ENCODE measurements at regions not wholly inside any gene's neighbourhood (a gene's known extent, or its start where the extent isn't known, plus 50 kb on each side); places are given as distances from the start of the nearest gene placed in this dataset.

GRCh38 chr5:165956854-165957253 is 2334.6 kb upstream of the WWC1 start:
- Mint-ChIP-seq H3K36me3 (no peaks in the 10 kb centered on the region), H3K27me3 (no peaks in the 10 kb centered on the region), H3K9me3 (peaks cover 5% of the 10 kb centered on the region), H3K4me1 (no peaks in the 10 kb centered on the region), H3K27ac (no peak overlapping the region), H3K4me3 (no peak overlapping the region)
- ATAC-seq: no peak

- no peak for ATAC-seq
- no peak overlapping the region for H3K4me3 Mint-ChIP-seq
- H3K4me1 Mint-ChIP-seq: no peaks in the 10 kb centered on the region
Measured at GRCh38 chr5:165981671-165982070, 2309.8 kb upstream of the WWC1 start.

GRCh38 chr5:165996201-165996875 is 2295.1 kb upstream of the WWC1 start:
- no peak for ATAC-seq
- H3K27me3 Mint-ChIP-seq: no peaks in the 10 kb centered on the region
- H3K36me3 Mint-ChIP-seq: no peaks in the 10 kb centered on the region
- H3K9me3 Mint-ChIP-seq: peaks cover 7% of the 10 kb centered on the region
- no peak overlapping the region for H3K27ac Mint-ChIP-seq
- H3K4me1 Mint-ChIP-seq: no peaks in the 10 kb centered on the region
- no peak overlapping the region for H3K4me3 Mint-ChIP-seq

More at GRCh38 chr5:165981671-165982070, 2309.8 kb upstream of the WWC1 start:
- Mint-ChIP-seq H3K36me3 (no peaks in the 10 kb centered on the region), H3K27ac (no peak overlapping the region), H3K27me3 (no peaks in the 10 kb centered on the region), H3K9me3 (peaks cover 6% of the 10 kb centered on the region)

- Mint-ChIP-seq H3K9me3 (no peaks in the 10 kb centered on the region), H3K4me1 (no peaks in the 10 kb centered on the region), H3K36me3 (no peaks in the 10 kb centered on the region), H3K4me3 (no peak overlapping the region), H3K27ac (no peak overlapping the region), H3K27me3 (no peaks in the 10 kb centered on the region)
- no peak for ATAC-seq
Measured at GRCh38 chr5:165999693-166000320, 2291.6 kb upstream of the WWC1 start.

- Mint-ChIP-seq H3K36me3 (no peaks in the 10 kb centered on the region), H3K27me3 (no peaks in the 10 kb centered on the region), H3K4me3 (no peak overlapping the region), H3K27ac (no peak overlapping the region), H3K4me1 (no peaks in the 10 kb centered on the region), H3K9me3 (no peaks in the 10 kb centered on the region)
- no peak for ATAC-seq
Measured at GRCh38 chr5:166004006-166004405, 2287.4 kb upstream of the WWC1 start.

GRCh38 chr5:166013415-166013814 is 2278.0 kb upstream of the WWC1 start:
- Mint-ChIP-seq H3K9me3 (peaks cover 3% of the 10 kb centered on the region), H3K4me1 (no peaks in the 10 kb centered on the region), H3K4me3 (no peak overlapping the region), H3K27ac (no peak overlapping the region), H3K27me3 (no peaks in the 10 kb centered on the region), H3K36me3 (no peaks in the 10 kb centered on the region)
- ATAC-seq: no peak

GRCh38 chr5:166014256-166014655 is 2277.2 kb upstream of the WWC1 start:
- Mint-ChIP-seq H3K36me3 (no peaks in the 10 kb centered on the region), H3K4me3 (no peak overlapping the region), H3K9me3 (peaks cover 3% of the 10 kb centered on the region), H3K27me3 (no peaks in the 10 kb centered on the region), H3K4me1 (no peaks in the 10 kb centered on the region), H3K27ac (no peak overlapping the region)
- no peak for ATAC-seq

GRCh38 chr5:166018716-166019115 is 2272.7 kb upstream of the WWC1 start:
- ATAC-seq: no peak
- Mint-ChIP-seq H3K27ac (no peak overlapping the region), H3K9me3 (peaks cover 10% of the 10 kb centered on the region), H3K36me3 (no peaks in the 10 kb centered on the region), H3K27me3 (no peaks in the 10 kb centered on the region), H3K4me1 (no peaks in the 10 kb centered on the region), H3K4me3 (no peak overlapping the region)

- peaks cover 7% of the 10 kb centered on the region for H3K9me3 Mint-ChIP-seq
- no peak for ATAC-seq
- no peaks in the 10 kb centered on the region for H3K4me1 Mint-ChIP-seq
- H3K27ac Mint-ChIP-seq: no peak overlapping the region
- no peak overlapping the region for H3K4me3 Mint-ChIP-seq
- H3K36me3 Mint-ChIP-seq: no peaks in the 10 kb centered on the region
- H3K27me3 Mint-ChIP-seq: no peaks in the 10 kb centered on the region
Measured at GRCh38 chr5:166022065-166022464, 2269.4 kb upstream of the WWC1 start.

- Mint-ChIP-seq H3K9me3 (peaks cover 7% of the 10 kb centered on the region), H3K4me3 (no peak overlapping the region), H3K27ac (no peak overlapping the region), H3K27me3 (no peaks in the 10 kb centered on the region), H3K4me1 (no peaks in the 10 kb centered on the region), H3K36me3 (no peaks in the 10 kb centered on the region)
- ATAC-seq: no peak
Measured at GRCh38 chr5:166024970-166025369, 2266.5 kb upstream of the WWC1 start.

- peaks cover 4% of the 10 kb centered on the region for H3K9me3 Mint-ChIP-seq
- no peak for ATAC-seq
Measured at GRCh38 chr5:166027582-166027981, 2263.9 kb upstream of the WWC1 start.

GRCh38 chr5:166031926-166032325 is 2259.5 kb upstream of the WWC1 start:
- no peaks in the 10 kb centered on the region for H3K27me3 Mint-ChIP-seq
- H3K36me3 Mint-ChIP-seq: no peaks in the 10 kb centered on the region
- no peaks in the 10 kb centered on the region for H3K4me1 Mint-ChIP-seq
- no peak for ATAC-seq
- H3K4me3 Mint-ChIP-seq: no peak overlapping the region
- H3K9me3 Mint-ChIP-seq: no peaks in the 10 kb centered on the region
- H3K27ac Mint-ChIP-seq: no peak overlapping the region

More at GRCh38 chr5:166027582-166027981, 2263.9 kb upstream of the WWC1 start:
- no peaks in the 10 kb centered on the region for H3K27me3 Mint-ChIP-seq
- H3K36me3 Mint-ChIP-seq: no peaks in the 10 kb centered on the region
- H3K27ac Mint-ChIP-seq: no peak overlapping the region
- H3K4me1 Mint-ChIP-seq: no peaks in the 10 kb centered on the region
- H3K4me3 Mint-ChIP-seq: no peak overlapping the region

- Mint-ChIP-seq H3K4me1 (no peaks in the 10 kb centered on the region), H3K9me3 (peaks cover 2% of the 10 kb centered on the region), H3K36me3 (no peaks in the 10 kb centered on the region), H3K4me3 (no peak overlapping the region), H3K27ac (no peak overlapping the region), H3K27me3 (no peaks in the 10 kb centered on the region)
- no peak for ATAC-seq
Measured at GRCh38 chr5:166032601-166033000, 2258.8 kb upstream of the WWC1 start.

- Mint-ChIP-seq H3K27me3 (no peaks in the 10 kb centered on the region), H3K27ac (no peak overlapping the region), H3K9me3 (peaks cover 3% of the 10 kb centered on the region), H3K4me1 (no peaks in the 10 kb centered on the region), H3K4me3 (no peak overlapping the region), H3K36me3 (no peaks in the 10 kb centered on the region)
- no peak for ATAC-seq
Measured at GRCh38 chr5:166045961-166046360, 2245.5 kb upstream of the WWC1 start.

- Mint-ChIP-seq H3K9me3 (no peaks in the 10 kb centered on the region), H3K36me3 (no peaks in the 10 kb centered on the region), H3K4me1 (no peaks in the 10 kb centered on the region), H3K27me3 (no peaks in the 10 kb centered on the region), H3K4me3 (no peak overlapping the region), H3K27ac (no peak overlapping the region)
- no peak for ATAC-seq
Measured at GRCh38 chr5:166046956-166047355, 2244.5 kb upstream of the WWC1 start.

GRCh38 chr5:166050531-166050930 is 2240.9 kb upstream of the WWC1 start:
- Mint-ChIP-seq H3K27me3 (no peaks in the 10 kb centered on the region), H3K9me3 (no peaks in the 10 kb centered on the region), H3K36me3 (no peaks in the 10 kb centered on the region), H3K27ac (no peak overlapping the region), H3K4me3 (no peak overlapping the region), H3K4me1 (no peaks in the 10 kb centered on the region)
- no peak for ATAC-seq
